WTC11 (cell line): ENCODE measurements at regions not wholly inside any gene's neighbourhood (a gene's known extent, or its start where the extent isn't known, plus 50 kb on each side); places are given as distances from the start of the nearest gene placed in this dataset.

Experiments
- ATAC-seq: fragments of 200-7000 bp; cut with Tn5 transposase; 2 replicates; pipeline ENCODE4 v1.10.0; 2021; ENCODE audit warnings: mild to moderate bottlenecking, moderate library complexity
- CTCF ChIA-PET: fragments of 300-600 bp; sonication (Branson Sonifier 250); formaldehyde crosslinking; loops from one replicate; lab custom pipeline; 2021; ENCODE audit warnings: antibody characterized with exemption; lab: Charles Lee
- POLR2A ChIA-PET: fragments of 350-600 bp; sonication (Branson Sonifier 250); formaldehyde crosslinking; loops from one replicate; lab custom pipeline; 2021; ENCODE audit warnings: antibody characterized with exemption; lab: Charles Lee
- DNase-seq: peaks from one replicate; pipeline ENCODE4 v3.0.0; 2021; ENCODE audit warnings: low spot score
- H3K27ac Mint-ChIP-seq: 2 replicates; pipeline ENCODE4 v1.8.0; 2021; ENCODE audit warnings: mixed read lengths
- H3K27me3 Mint-ChIP-seq: 2 replicates; pipeline ENCODE4 v1.8.0; 2021; ENCODE audit warnings: low read depth, mild to moderate bottlenecking, moderate library complexity, mixed read lengths
- H3K36me3 Mint-ChIP-seq: 2 replicates; pipeline ENCODE4 v1.8.0; 2021; ENCODE audit warnings: mixed read lengths
- H3K4me1 Mint-ChIP-seq: 2 replicates; pipeline ENCODE4 v1.8.0; 2022; ENCODE audit warnings: mixed read lengths
- H3K4me3 Mint-ChIP-seq: 2 replicates; pipeline ENCODE4 v1.8.0; 2021; ENCODE audit warnings: mild to moderate bottlenecking, moderate library complexity, mixed read lengths
- H3K9me3 Mint-ChIP-seq: 2 replicates; pipeline ENCODE4 v1.8.0; 2021; ENCODE audit warnings: mixed read lengths
- ETV6 ChIP-seq: sonication (generic); formaldehyde crosslinking; IDR thresholded peaks from 2 replicates; pipeline ENCODE4 v1.8.1; 2022; ENCODE audit warnings: mild to moderate bottlenecking, missing genetic modification reagents
- RORB ChIP-seq: fragments of 250-450 bp; sonication (Bioruptor Pico); IDR thresholded peaks from 2 replicates; pipeline ENCODE4 v1.9.0; 2021; ENCODE audit warnings: mild to moderate bottlenecking
- ZNF396 ChIP-seq: fragments of 250-450 bp; sonication (Bioruptor Pico); IDR thresholded peaks from 2 replicates; pipeline ENCODE4 v1.8.0; 2021; ENCODE audit warnings: mild to moderate bottlenecking, moderate library complexity, borderline replicate concordance
- TF ChIP-seq, protein P1 (sequence below): sonication (generic); formaldehyde crosslinking; IDR thresholded peaks from 2 replicates; pipeline ENCODE4 v1.8.0; 2022; ENCODE audit warnings: mild to moderate bottlenecking, missing genetic modification reagents
- TF ChIP-seq, protein P2 (sequence below): sonication (generic); formaldehyde crosslinking; IDR thresholded peaks from 2 replicates; pipeline ENCODE4 v1.8.1; 2023; ENCODE audit warnings: mild to moderate bottlenecking, missing genetic modification reagents, borderline replicate concordance
- TF ChIP-seq, protein P3 (sequence below): sonication (generic); formaldehyde crosslinking; IDR thresholded peaks from 2 replicates; pipeline ENCODE4 v1.8.1; 2023; ENCODE audit warnings: mild to moderate bottlenecking, missing genetic modification reagents, moderate library complexity
- TF ChIP-seq, protein P4 (sequence below): sonication (generic); formaldehyde crosslinking; conservative IDR thresholded peaks from 2 replicates; pipeline ENCODE4 v1.8.1; 2023; ENCODE audit warnings: mild to moderate bottlenecking, low read depth, missing genetic modification reagents, moderate library complexity
- TF ChIP-seq, protein P5 (sequence below): sonication (generic); formaldehyde crosslinking; IDR thresholded peaks from 2 replicates; pipeline ENCODE4 v1.8.0; 2022; ENCODE audit warnings: mild to moderate bottlenecking, missing genetic modification reagents

DNA sequence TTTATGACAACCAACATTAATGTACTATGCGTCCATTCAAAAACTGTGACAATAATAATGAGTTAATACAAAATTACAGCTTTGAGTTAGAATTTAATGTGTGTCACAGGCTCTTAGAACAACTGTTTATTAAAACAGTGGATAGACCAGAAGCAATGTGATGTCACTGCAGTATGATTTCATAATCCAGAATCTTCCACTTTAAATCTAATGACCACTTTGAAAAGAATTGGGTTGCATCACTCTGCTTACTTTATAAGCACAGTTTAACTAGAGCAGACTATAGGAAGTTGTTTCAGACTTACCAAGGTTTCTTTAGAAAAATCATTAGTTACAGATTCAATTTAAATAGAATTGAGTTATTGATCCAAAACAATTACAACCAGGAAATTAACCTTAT lies 758.5 kb downstream of the KCTD8 start (continued):
- TF ChIP-seq, protein P1, sequence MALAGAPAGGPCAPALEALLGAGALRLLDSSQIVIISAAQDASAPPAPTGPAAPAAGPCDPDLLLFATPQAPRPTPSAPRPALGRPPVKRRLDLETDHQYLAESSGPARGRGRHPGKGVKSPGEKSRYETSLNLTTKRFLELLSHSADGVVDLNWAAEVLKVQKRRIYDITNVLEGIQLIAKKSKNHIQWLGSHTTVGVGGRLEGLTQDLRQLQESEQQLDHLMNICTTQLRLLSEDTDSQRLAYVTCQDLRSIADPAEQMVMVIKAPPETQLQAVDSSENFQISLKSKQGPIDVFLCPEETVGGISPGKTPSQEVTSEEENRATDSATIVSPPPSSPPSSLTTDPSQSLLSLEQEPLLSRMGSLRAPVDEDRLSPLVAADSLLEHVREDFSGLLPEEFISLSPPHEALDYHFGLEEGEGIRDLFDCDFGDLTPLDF (CRISPR knock-in tag): no peak

DNA sequence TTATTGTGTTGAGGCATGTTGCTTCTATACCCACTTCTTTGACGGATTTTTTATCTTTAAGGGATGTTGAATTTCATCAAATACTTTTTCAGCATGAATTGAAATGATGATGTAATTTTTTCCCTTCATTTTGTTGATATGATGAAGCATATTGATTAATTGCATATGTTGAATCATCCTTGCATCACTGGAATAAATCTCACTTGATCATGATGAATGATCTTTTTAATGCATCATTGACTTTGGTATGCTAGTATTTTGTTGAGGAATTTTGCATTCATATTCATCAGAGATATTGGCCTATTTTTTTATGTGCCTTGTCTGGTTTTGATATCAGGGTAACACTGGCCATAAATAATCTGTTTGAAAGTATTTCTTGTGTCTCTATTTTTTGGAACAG lies 754.7 kb downstream of the KCTD8 start:
- no peak overlapping the region for H3K27ac Mint-ChIP-seq
- TF ChIP-seq ZNF396 (CRISPR knock-in tag): no peak
- TF ChIP-seq, protein P2, sequence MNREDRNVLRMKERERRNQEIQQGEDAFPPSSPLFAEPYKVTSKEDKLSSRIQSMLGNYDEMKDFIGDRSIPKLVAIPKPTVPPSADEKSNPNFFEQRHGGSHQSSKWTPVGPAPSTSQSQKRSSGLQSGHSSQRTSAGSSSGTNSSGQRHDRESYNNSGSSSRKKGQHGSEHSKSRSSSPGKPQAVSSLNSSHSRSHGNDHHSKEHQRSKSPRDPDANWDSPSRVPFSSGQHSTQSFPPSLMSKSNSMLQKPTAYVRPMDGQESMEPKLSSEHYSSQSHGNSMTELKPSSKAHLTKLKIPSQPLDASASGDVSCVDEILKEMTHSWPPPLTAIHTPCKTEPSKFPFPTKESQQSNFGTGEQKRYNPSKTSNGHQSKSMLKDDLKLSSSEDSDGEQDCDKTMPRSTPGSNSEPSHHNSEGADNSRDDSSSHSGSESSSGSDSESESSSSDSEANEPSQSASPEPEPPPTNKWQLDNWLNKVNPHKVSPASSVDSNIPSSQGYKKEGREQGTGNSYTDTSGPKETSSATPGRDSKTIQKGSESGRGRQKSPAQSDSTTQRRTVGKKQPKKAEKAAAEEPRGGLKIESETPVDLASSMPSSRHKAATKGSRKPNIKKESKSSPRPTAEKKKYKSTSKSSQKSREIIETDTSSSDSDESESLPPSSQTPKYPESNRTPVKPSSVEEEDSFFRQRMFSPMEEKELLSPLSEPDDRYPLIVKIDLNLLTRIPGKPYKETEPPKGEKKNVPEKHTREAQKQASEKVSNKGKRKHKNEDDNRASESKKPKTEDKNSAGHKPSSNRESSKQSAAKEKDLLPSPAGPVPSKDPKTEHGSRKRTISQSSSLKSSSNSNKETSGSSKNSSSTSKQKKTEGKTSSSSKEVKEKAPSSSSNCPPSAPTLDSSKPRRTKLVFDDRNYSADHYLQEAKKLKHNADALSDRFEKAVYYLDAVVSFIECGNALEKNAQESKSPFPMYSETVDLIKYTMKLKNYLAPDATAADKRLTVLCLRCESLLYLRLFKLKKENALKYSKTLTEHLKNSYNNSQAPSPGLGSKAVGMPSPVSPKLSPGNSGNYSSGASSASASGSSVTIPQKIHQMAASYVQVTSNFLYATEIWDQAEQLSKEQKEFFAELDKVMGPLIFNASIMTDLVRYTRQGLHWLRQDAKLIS (CRISPR knock-in tag): no peak
- no peak for DNase-seq
- H3K9me3 Mint-ChIP-seq: peaks cover 38% of the 10 kb centered on the region
- CTCF ChIA-PET: no interaction called here
- H3K4me3 Mint-ChIP-seq: no peak overlapping the region
- peaks cover 4% of the 10 kb centered on the region for H3K36me3 Mint-ChIP-seq
- ATAC-seq: no peak
- POLR2A ChIA-PET: no interaction called here
- no peaks in the 10 kb centered on the region for H3K4me1 Mint-ChIP-seq
- no peaks in the 10 kb centered on the region for H3K27me3 Mint-ChIP-seq

DNA sequence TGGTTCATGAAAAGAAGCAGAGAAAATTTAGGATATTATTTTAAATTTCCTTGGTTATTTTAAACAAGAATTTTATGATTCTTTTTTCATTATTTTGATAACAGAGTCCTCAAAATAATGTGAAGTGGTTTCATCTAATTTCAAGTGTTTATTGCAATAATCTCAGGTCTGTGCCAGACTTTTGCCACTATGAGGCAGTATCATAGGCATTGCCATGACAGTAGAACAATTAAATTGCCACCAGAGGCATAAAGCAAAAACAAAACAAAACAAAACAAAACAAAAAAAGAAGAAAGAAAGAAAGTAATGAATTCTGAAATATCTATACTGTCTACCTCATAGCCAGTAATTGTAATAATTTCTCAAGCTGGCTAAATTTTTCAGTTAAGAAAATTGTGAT lies 739.2 kb downstream of the KCTD8 start:
- ChIA-PET POLR2A (no interaction called here), CTCF (no interaction called here)
- TF ChIP-seq, protein P3, sequence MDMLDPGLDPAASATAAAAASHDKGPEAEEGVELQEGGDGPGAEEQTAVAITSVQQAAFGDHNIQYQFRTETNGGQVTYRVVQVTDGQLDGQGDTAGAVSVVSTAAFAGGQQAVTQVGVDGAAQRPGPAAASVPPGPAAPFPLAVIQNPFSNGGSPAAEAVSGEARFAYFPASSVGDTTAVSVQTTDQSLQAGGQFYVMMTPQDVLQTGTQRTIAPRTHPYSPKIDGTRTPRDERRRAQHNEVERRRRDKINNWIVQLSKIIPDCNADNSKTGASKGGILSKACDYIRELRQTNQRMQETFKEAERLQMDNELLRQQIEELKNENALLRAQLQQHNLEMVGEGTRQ (CRISPR knock-in tag): no peak
- no peak for TF ChIP-seq ETV6 (CRISPR knock-in tag)
- TF ChIP-seq, protein P2 (CRISPR knock-in tag): no peak
- no peak for TF ChIP-seq RORB (CRISPR knock-in tag)
- TF ChIP-seq, protein P4, sequence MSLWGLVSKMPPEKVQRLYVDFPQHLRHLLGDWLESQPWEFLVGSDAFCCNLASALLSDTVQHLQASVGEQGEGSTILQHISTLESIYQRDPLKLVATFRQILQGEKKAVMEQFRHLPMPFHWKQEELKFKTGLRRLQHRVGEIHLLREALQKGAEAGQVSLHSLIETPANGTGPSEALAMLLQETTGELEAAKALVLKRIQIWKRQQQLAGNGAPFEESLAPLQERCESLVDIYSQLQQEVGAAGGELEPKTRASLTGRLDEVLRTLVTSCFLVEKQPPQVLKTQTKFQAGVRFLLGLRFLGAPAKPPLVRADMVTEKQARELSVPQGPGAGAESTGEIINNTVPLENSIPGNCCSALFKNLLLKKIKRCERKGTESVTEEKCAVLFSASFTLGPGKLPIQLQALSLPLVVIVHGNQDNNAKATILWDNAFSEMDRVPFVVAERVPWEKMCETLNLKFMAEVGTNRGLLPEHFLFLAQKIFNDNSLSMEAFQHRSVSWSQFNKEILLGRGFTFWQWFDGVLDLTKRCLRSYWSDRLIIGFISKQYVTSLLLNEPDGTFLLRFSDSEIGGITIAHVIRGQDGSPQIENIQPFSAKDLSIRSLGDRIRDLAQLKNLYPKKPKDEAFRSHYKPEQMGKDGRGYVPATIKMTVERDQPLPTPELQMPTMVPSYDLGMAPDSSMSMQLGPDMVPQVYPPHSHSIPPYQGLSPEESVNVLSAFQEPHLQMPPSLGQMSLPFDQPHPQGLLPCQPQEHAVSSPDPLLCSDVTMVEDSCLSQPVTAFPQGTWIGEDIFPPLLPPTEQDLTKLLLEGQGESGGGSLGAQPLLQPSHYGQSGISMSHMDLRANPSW (CRISPR knock-in tag): no peak
- TF ChIP-seq, protein P5, sequence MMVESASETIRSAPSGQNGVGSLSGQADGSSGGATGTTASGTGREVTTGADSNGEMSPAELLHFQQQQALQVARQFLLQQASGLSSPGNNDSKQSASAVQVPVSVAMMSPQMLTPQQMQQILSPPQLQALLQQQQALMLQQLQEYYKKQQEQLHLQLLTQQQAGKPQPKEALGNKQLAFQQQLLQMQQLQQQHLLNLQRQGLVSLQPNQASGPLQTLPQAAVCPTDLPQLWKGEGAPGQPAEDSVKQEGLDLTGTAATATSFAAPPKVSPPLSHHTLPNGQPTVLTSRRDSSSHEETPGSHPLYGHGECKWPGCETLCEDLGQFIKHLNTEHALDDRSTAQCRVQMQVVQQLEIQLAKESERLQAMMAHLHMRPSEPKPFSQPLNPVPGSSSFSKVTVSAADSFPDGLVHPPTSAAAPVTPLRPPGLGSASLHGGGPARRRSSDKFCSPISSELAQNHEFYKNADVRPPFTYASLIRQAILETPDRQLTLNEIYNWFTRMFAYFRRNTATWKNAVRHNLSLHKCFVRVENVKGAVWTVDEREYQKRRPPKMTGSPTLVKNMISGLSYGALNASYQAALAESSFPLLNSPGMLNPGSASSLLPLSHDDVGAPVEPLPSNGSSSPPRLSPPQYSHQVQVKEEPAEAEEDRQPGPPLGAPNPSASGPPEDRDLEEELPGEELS (CRISPR knock-in tag): no peak
- no peaks in the 10 kb centered on the region for H3K27me3 Mint-ChIP-seq
- ATAC-seq (no peak), DNase-seq (no peak)
- no peak overlapping the region for H3K27ac Mint-ChIP-seq
- peaks cover 12% of the 10 kb centered on the region for H3K36me3 Mint-ChIP-seq
- H3K9me3 Mint-ChIP-seq: peaks cover 18% of the 10 kb centered on the region
- H3K4me1 Mint-ChIP-seq: no peaks in the 10 kb centered on the region
- no peak overlapping the region for H3K4me3 Mint-ChIP-seq
